ENCODE measurements at regions not wholly inside any gene's neighbourhood (a gene's known extent, or its start where the extent isn't known, plus 50 kb on each side); places are given as distances from the start of the nearest gene placed in this dataset.

DNA sequence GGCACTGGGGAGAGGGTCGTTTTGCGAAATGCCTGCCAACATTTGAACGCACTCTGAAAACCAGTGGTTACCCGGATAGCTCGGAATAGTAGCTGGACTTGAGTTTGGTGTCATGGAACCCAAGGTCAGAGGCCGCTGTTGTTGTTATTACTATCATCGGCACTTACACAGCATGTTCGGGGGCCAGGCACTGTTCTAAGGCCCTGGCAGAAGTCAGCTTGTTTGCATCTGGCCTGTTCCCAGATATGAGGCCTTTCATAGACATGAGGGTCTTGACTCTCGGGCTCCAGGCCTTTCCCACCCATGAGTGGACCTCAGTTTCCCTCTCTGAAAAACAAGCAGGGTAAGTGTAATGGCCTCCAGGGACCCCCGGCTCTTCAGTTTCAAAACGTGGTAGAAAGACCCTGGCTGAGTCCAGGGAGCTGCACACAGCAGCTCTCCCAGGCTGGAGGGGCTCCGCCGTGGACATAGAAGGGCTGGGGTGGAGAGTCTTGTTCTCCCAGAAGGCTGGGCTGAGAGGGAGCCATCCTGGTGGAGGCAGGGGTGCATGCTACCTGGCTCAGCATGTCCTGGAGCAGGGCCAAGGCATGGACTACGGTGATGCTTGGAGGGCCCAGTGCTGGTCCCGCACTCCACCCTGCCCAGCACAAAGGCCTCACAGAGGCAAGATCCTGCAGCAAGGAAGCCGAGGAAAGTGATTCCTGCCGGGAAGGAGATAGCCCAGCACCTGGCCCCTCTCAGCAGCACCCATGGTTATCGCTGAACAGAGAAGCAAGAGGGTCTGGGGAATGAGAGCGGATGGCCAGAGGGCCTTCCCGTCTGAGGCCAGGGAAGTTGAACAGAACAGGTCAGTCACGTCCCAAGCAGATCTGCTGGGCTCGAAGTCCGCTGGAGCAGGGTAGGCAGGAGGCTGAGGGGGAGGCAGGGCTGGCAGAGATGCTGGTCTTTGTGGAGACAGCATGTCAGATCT, 63.5 kb upstream of the C14orf180 start:
- H2AFZ ChIP-seq (ENCODE audit: low read depth, low read length), result no peak overlapping the region
- no peaks in the 10 kb centered on the region for H3K36me3 ChIP-seq (ENCODE audit: insufficient read depth, low read length)
- no peaks in the 10 kb centered on the region for H3K4me1 ChIP-seq (ENCODE audit: insufficient read depth, low read length)
- no peak overlapping the region for H3K4me3 ChIP-seq (ENCODE audit: low read length)
- peaks cover 8% of the 10 kb centered on the region for H3K27me3 ChIP-seq (ENCODE audit: insufficient read depth, low read length)
- peaks cover 7% of the 10 kb centered on the region for H3K9me3 ChIP-seq (ENCODE audit: low read length)

DNA sequence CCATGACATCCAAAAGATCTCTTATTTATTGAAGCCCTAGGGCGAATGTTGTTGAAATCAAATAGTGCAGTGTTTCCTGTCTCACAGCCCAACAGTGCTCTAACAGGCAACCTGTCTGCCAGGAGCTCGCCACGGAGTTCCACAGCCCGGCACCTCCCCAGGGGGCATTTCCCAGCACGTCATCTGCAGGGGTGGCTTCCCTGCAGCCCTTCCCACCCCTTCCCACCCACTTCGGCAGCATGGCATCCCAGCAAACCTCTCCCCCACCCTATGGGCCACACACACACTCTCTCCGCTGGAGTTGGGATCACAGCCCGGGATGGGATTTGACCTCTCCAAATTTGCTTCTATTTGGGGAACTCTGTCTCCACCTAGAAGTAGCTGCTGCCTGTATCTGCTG, 62.7 kb upstream of the C14orf180 start:
- H3K36me3 ChIP-seq (ENCODE audit: insufficient read depth, low read length), result no peaks in the 10 kb centered on the region
- no peak overlapping the region for H2AFZ ChIP-seq (ENCODE audit: low read depth, low read length)
- no peaks in the 10 kb centered on the region for H3K4me1 ChIP-seq (ENCODE audit: insufficient read depth, low read length)
- no peak overlapping the region for H3K4me3 ChIP-seq (ENCODE audit: low read length)
- peaks cover 7% of the 10 kb centered on the region for H3K9me3 ChIP-seq (ENCODE audit: low read length)
- H3K27me3 ChIP-seq (ENCODE audit: insufficient read depth, low read length), result peaks cover 8% of the 10 kb centered on the region

DNA sequence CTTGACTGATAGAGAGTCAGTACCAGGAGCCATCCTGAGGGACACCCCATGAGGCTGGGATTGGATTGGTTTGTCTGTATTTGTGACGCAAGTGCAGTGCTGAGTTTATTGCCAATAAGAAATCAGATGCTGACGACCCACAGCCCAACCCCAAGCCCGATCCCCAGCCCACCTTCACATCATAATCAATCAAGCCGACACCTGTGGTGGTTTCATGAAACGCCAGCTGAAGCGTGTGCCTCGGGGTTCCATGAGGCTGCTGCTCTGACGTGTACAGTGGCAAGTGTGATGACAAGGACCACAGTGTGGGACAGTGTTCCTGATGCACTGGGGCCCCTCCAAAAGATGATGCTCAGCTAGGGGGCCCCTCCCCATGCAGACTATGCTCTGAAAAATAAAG, 62.1 kb upstream of the C14orf180 start:
- Histone ChIP-seq H3K36me3 (ENCODE audit: insufficient read depth, low read length) (no peaks in the 10 kb centered on the region), H3K4me1 (ENCODE audit: insufficient read depth, low read length) (no peaks in the 10 kb centered on the region), H3K27me3 (ENCODE audit: insufficient read depth, low read length) (peaks cover 8% of the 10 kb centered on the region), H2AFZ (ENCODE audit: low read depth, low read length) (no peak overlapping the region), H3K4me3 (ENCODE audit: low read length) (no peak overlapping the region), H3K9me3 (ENCODE audit: low read length) (peaks cover 7% of the 10 kb centered on the region)

DNA sequence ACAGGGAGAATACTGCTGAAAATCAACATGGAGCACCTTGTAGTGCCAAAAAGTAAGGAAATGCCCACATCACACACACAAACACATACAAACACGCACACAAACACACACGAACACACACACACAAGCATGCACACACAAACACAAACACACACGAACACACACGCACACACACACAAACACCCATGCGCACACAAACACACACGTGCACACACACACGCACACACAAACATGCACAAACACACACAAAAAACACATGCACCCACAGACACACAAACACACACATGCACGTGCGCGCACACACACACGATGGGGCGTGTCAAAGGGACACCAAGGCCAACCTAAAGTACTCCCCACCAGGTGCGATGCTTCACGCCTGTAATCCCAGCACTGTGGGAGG, 61.7 kb upstream of the C14orf180 start:
- H3K36me3 ChIP-seq (ENCODE audit: insufficient read depth, low read length), result no peaks in the 10 kb centered on the region
- peaks cover 4% of the 10 kb centered on the region for H3K27me3 ChIP-seq (ENCODE audit: insufficient read depth, low read length)
- no peak overlapping the region for H2AFZ ChIP-seq (ENCODE audit: low read depth, low read length)
- H3K9me3 ChIP-seq (ENCODE audit: low read length), result peaks cover 7% of the 10 kb centered on the region
- H3K4me1 ChIP-seq (ENCODE audit: insufficient read depth, low read length), result no peaks in the 10 kb centered on the region
- no peak overlapping the region for H3K4me3 ChIP-seq (ENCODE audit: low read length)

DNA sequence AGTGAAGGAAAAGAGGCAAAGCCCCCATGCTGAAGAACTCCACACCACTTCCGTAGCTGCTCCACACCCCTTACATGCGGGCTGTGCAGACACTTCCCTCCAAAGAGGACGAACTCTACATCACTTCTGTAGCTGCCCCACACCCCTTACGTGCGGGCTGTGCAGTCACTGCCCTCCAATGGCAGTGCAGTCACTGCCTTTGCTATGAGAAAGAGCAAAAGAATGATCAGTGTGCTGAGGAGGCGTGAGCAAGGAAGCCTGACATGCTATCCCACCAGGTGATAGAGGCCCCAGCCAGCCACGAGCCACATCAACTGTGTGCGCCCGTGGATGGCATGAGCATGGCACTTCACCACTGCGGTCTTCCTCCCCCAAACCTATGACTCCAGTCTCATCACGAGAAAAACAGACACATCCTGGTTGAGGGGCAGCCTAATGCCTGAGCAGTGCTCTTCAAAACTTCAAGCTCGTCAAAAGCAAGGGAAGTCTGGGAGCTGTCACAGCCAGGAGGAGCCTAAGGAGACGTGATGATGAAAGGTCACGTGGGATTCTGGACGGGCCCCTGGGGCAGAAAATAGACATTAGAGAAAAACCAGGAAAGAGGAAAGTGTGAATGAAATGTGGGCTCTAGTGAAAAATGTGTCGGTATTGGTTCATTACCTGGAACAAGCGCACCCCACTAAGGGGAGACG, 60.8 kb upstream of the C14orf180 start:
- H3K27me3 ChIP-seq (ENCODE audit: insufficient read depth, low read length), result no peaks in the 10 kb centered on the region
- H3K9me3 ChIP-seq (ENCODE audit: low read length), result peaks cover 7% of the 10 kb centered on the region
- no peak overlapping the region for H3K4me3 ChIP-seq (ENCODE audit: low read length)
- H3K36me3 ChIP-seq (ENCODE audit: insufficient read depth, low read length), result no peaks in the 10 kb centered on the region
- H3K4me1 ChIP-seq (ENCODE audit: insufficient read depth, low read length), result no peaks in the 10 kb centered on the region
- no peak overlapping the region for H2AFZ ChIP-seq (ENCODE audit: low read depth, low read length)

DNA sequence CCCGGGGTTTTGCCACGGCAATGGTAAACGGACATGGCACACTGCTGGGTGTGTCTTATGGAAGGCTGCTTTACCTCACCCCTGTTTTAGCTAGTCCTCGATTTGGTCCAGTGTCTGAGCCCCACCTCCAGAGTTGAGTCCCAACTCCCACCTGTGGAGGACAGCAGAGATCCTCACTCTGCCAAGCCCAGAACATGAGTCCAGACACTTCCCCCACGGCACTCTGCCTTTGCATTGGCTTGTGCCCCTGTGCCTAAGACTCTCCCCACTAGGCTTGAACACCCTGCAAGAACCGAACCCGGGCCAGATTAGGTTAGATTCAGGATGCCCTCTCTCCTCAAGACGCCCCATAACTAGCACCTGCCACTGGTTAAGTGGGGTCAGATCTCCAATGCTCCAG, 59.8 kb upstream of the C14orf180 start:
- Histone ChIP-seq H3K27me3 (ENCODE audit: insufficient read depth, low read length) (no peaks in the 10 kb centered on the region), H2AFZ (ENCODE audit: low read depth, low read length) (no peak overlapping the region), H3K4me3 (ENCODE audit: low read length) (no peak overlapping the region), H3K9me3 (ENCODE audit: low read length) (peaks cover 7% of the 10 kb centered on the region), H3K4me1 (ENCODE audit: insufficient read depth, low read length) (no peaks in the 10 kb centered on the region), H3K36me3 (ENCODE audit: insufficient read depth, low read length) (no peaks in the 10 kb centered on the region)

DNA sequence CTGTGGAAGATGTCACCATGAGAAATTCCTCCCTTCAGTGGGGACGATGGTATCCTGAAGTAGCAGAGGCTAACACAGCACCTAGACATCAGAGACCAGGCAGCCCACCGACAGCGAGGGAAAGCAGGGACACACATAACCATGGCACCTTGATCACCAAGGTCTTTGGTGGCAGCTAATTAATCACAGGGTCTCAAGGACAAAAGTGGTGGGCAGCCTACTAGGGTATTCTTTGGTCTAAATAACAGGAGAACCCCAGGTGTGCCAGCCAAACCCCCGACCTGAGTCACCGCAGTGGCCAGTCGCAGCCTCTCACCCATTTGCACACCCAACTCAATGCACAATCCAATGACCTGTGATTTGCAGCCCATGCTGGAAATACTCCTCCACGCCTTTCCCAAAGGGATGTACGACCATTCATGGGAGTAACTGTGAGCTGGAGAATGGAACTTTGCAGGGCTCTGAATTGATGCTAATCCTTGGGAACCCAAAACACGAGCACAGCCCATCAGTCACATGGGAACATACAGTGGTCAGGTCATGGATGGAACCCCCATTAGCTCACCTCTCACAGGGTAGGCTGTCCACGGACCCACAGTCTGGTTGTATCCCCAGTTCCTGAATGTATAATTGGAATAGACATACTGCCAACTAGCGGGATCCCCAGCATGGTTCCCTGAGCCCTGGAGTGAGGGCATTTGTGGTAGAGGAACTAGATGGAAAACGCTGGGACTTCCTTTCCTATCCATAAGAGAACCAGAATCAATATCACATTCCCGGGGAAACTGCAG, 58.7 kb upstream of the C14orf180 start:
- no peaks in the 10 kb centered on the region for H3K36me3 ChIP-seq (ENCODE audit: insufficient read depth, low read length)
- no peaks in the 10 kb centered on the region for H3K27me3 ChIP-seq (ENCODE audit: insufficient read depth, low read length)
- H3K9me3 ChIP-seq (ENCODE audit: low read length), result peaks cover 7% of the 10 kb centered on the region
- H3K4me3 ChIP-seq (ENCODE audit: low read length), result no peak overlapping the region
- no peak overlapping the region for H2AFZ ChIP-seq (ENCODE audit: low read depth, low read length)
- no peaks in the 10 kb centered on the region for H3K4me1 ChIP-seq (ENCODE audit: insufficient read depth, low read length)

DNA sequence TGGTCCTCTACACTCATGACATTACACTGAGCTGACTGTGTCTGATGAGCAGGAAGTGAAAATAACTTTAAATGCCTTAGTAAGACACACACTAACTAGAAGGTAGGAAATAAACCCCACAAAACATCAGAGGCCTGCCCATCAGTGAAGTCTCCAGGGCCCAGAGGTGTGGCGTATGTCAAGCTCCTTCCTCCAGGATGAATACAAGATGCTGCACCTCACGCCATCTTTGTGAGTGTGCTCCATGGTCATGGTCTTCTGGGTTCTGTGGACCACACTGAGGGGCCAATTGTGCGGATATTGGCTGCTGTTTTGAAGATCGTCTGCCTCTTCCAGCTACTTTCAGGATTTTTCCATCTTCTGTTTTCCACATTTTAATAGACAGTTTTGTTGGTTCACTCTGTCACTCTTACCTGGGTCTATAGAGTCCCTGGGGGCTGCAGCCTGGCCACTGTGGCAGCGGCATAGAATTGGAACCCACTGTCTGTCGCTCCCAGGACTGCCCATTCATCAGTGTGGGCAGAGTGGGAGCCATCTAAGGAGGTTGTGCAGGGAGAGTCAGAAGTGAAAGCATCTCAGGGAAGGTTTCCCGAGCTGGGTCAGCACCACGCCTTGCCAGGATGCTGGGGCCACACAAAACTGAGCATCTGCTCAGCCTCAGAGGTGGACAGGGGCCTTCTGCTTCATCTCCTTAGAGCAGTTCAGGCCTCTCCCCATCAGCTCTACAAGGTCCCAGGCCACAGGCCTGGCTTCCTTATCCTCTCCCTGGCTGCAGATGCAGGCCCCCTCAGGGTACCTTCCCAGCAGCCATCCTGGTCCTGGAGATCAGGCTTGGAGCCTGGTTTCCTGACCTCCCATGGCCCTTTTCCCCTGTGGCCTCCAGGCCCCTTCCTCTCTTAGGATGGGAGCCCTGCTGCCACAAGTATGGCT, 57.5 kb upstream of the C14orf180 start:
- Histone ChIP-seq H2AFZ (ENCODE audit: low read depth, low read length) (no peak overlapping the region), H3K4me3 (ENCODE audit: low read length) (no peak overlapping the region), H3K36me3 (ENCODE audit: insufficient read depth, low read length) (no peaks in the 10 kb centered on the region), H3K27me3 (ENCODE audit: insufficient read depth, low read length) (no peaks in the 10 kb centered on the region), H3K4me1 (ENCODE audit: insufficient read depth, low read length) (no peaks in the 10 kb centered on the region), H3K9me3 (ENCODE audit: low read length) (peaks cover 4% of the 10 kb centered on the region)

DNA sequence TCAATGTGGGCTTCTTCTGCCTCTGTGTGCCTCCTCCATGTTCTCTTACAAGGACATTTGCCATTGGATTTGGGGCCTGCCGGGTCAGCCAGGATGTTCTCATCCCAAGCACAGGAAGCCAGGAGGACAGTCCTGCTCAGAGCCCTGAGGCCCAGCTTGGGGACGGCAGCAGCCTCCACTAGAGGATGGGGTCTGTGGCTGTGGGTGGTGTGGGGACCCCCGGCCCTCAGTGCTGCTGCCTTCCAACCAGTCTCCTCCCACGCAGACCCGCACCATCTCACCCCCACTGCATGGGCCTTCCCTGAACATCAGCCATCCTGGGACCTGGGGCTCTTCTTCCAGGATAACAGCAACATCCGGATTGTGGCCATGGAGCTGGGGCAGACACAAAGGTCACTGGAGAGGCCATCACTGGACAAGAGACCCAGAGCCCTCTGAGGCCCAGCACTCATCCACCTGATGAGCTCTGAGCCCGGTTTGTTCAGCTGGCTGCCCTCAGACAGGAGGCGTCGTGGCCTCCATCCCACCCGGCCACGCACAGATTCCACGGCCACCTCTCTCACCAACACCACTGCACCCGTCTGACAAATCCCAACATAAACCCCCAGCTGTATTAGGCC, 56.5 kb upstream of the C14orf180 start:
- Histone ChIP-seq H2AFZ (ENCODE audit: low read depth, low read length) (no peak overlapping the region), H3K36me3 (ENCODE audit: insufficient read depth, low read length) (no peaks in the 10 kb centered on the region), H3K9me3 (ENCODE audit: low read length) (no peaks in the 10 kb centered on the region), H3K4me1 (ENCODE audit: insufficient read depth, low read length) (no peaks in the 10 kb centered on the region), H3K4me3 (ENCODE audit: low read length) (no peak overlapping the region), H3K27me3 (ENCODE audit: insufficient read depth, low read length) (no peaks in the 10 kb centered on the region)

DNA sequence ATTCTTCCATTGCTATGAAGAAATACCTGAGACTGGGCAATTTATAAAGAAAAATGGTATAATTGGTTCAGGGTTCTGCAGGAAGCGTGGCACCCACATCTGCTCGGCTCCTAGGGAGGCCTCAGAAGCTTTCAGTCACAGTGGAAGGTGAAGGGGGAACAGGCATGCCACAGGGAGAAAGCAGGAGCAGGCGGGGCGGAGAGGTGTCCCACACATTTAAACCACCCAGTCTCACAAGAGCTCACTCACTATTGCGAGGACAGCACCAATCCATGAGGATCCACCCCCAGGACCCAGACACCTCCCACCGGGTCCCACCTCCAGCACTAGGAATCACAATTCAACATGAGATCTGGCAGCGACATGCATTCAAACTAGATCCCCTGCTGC, 56.0 kb upstream of the C14orf180 start:
- Histone ChIP-seq H3K4me3 (ENCODE audit: low read length) (no peak overlapping the region), H3K9me3 (ENCODE audit: low read length) (no peaks in the 10 kb centered on the region), H3K4me1 (ENCODE audit: insufficient read depth, low read length) (no peaks in the 10 kb centered on the region), H2AFZ (ENCODE audit: low read depth, low read length) (no peak overlapping the region), H3K27me3 (ENCODE audit: insufficient read depth, low read length) (no peaks in the 10 kb centered on the region), H3K36me3 (ENCODE audit: insufficient read depth, low read length) (no peaks in the 10 kb centered on the region)

DNA sequence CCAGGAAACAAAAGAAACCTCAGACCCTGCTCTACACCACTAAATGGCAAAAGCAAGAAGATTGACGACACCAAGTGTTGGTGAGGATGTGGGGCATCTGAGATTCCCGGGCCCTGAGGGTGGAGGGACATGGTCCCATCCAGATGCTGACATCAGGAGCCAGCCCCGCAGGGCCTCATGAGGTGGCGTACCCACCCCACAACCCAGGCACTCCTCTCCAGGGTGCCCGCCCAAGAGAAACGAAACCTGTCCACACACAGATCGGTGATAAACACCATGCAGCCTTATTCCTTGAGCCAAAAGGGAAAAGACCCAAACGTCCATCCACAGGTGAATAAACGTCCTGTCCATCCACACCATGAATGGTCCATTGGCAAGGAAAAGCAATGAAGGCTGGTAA, 54.8 kb upstream of the C14orf180 start:
- H2AFZ ChIP-seq (ENCODE audit: low read depth, low read length), result no peak overlapping the region

More for the DNA sequence above, 54.8 kb upstream of the C14orf180 start:
- no peaks in the 10 kb centered on the region for H3K27me3 ChIP-seq (ENCODE audit: insufficient read depth, low read length)
- H3K4me3 ChIP-seq (ENCODE audit: low read length), result no peak overlapping the region
- no peaks in the 10 kb centered on the region for H3K36me3 ChIP-seq (ENCODE audit: insufficient read depth, low read length)
- no peaks in the 10 kb centered on the region for H3K4me1 ChIP-seq (ENCODE audit: insufficient read depth, low read length)
- H3K9me3 ChIP-seq (ENCODE audit: low read length), result no peaks in the 10 kb centered on the region

Data from neuron (in vitro differentiated cells).